HEK293 (cell line): ENCODE measurements at regions not wholly inside any gene's neighbourhood (a gene's known extent, or its start where the extent isn't known, plus 50 kb on each side); places are given as distances from the start of the nearest gene placed in this dataset.

Experiments
- CTCF ChIA-PET: fragments of 350-600 bp; formaldehyde crosslinking; extraction: SDS; loops from one replicate; lab custom pipeline; 2021; ENCODE audit warnings: antibody characterized with exemption; lab: Yijun Ruan, JAX
- POLR2A ChIA-PET: fragments of 300-600 bp; formaldehyde crosslinking; extraction: SDS; loops from one replicate; lab custom pipeline; 2020; ENCODE audit warnings: antibody characterized with exemption, inconsistent platforms; lab: Yijun Ruan, JAX
- H3K27ac ChIP-seq: fragments of 200-500 bp; sonication (Bioruptor generic); 2 replicates; pipeline ENCODE4 v1.5.1; 2014; ENCODE audit warnings: low read depth, low read length, control low read depth, inconsistent platforms; ENCODE audit errors: extremely low read depth
- H3K36me3 ChIP-seq, 2 experiments: fragments of 200-500 bp in 1 of 2; sonication (Bioruptor generic) in 1 of 2; 1 replicate in 1 of 2; 2 replicates in 1 of 2; pipeline ENCODE4 v1.5.1; 2014 to 2017; ENCODE audit warnings: inconsistent platforms in 2 of 2, low read length in 2 of 2; ENCODE audit not compliant: control insufficient read depth in 2 of 2, insufficient read depth in 1 of 2
- H3K4me1 ChIP-seq: fragments of 200-500 bp; sonication (Bioruptor generic); 2 replicates; pipeline ENCODE4 v1.5.1; 2014; ENCODE audit warnings: mild to moderate bottlenecking, low read length, inconsistent platforms; ENCODE audit not compliant: control insufficient read depth, insufficient read depth
- H3K4me3 ChIP-seq: 2 replicates; pipeline ENCODE4 v1.5.1; 2011; ENCODE audit warnings: low read depth, mild to moderate bottlenecking, control low read depth, low read length, moderate library complexity
- H3K9me3 ChIP-seq: fragments of 200-500 bp; sonication (Bioruptor generic); 2 replicates; pipeline ENCODE4 v1.5.1; 2014; ENCODE audit warnings: low read depth, low read length, inconsistent platforms; ENCODE audit not compliant: control insufficient read depth, insufficient read depth
- AEBP2 ChIP-seq: fragments of 450-650 bp; formaldehyde crosslinking; IDR thresholded peaks from 2 replicates; pipeline ENCODE4 v1.5.1; 2016; ENCODE audit warnings: missing biosample characterization, missing genetic modification characterization, borderline replicate concordance
- GLI2 ChIP-seq: fragments of 450-650 bp; formaldehyde crosslinking; IDR thresholded peaks from 2 replicates; pipeline ENCODE4; 2017; ENCODE audit warnings: missing biosample characterization, missing genetic modification characterization, low read depth, borderline replicate concordance
- GLIS1 ChIP-seq: fragments of 450-650 bp; formaldehyde crosslinking; IDR thresholded peaks from 2 replicates; pipeline ENCODE4 v1.5.1; 2016; ENCODE audit warnings: missing biosample characterization, missing genetic modification characterization
- OVOL3 ChIP-seq: fragments of 450-650 bp; formaldehyde crosslinking; IDR thresholded peaks from 2 replicates; pipeline ENCODE4 v1.5.1; 2016; ENCODE audit warnings: missing biosample characterization, missing genetic modification characterization
- PATZ1 ChIP-seq: fragments of 450-650 bp; formaldehyde crosslinking; IDR thresholded peaks from 2 replicates; pipeline ENCODE4 v1.5.1; 2016; ENCODE audit warnings: missing biosample characterization, missing genetic modification characterization
- TRIM28 ChIP-seq: IDR thresholded peaks from 2 replicates; pipeline ENCODE4 v1.6.1; 2011; ENCODE audit warnings: low read length, control low read depth, borderline replicate concordance
- ZBTB48 ChIP-seq: fragments of 450-650 bp; formaldehyde crosslinking; IDR thresholded peaks from 2 replicates; pipeline ENCODE4 v1.5.1; 2016; ENCODE audit warnings: missing biosample characterization, missing genetic modification characterization
- ZBTB8A ChIP-seq: fragments of 450-650 bp; formaldehyde crosslinking; IDR thresholded peaks from 2 replicates; pipeline ENCODE4 v1.5.1; 2016; ENCODE audit warnings: missing biosample characterization, missing genetic modification characterization
- ZNF112 ChIP-seq: fragments of 450-650 bp; formaldehyde crosslinking; IDR thresholded peaks from 2 replicates; pipeline ENCODE4 v1.5.0; 2017; ENCODE audit warnings: missing biosample characterization, missing genetic modification characterization
- ZNF138 ChIP-seq: fragments of 450-650 bp; formaldehyde crosslinking; IDR thresholded peaks from 2 replicates; pipeline ENCODE4 v1.5.1; 2016; ENCODE audit warnings: missing biosample characterization, missing genetic modification characterization, borderline replicate concordance
- ZNF19 ChIP-seq: fragments of 450-650 bp; formaldehyde crosslinking; IDR thresholded peaks from 2 replicates; pipeline ENCODE4; 2016; ENCODE audit warnings: missing biosample characterization, missing genetic modification characterization, low read depth
- ZNF324 ChIP-seq: fragments of 450-650 bp; formaldehyde crosslinking; IDR thresholded peaks from 2 replicates; pipeline ENCODE4 v1.5.1; 2016; ENCODE audit warnings: missing biosample characterization, missing genetic modification characterization
- ZNF354C ChIP-seq: fragments of 450-650 bp; formaldehyde crosslinking; IDR thresholded peaks from 2 replicates; pipeline ENCODE4 v1.5.1; 2016; ENCODE audit warnings: missing biosample characterization, missing genetic modification characterization, low read depth, borderline replicate concordance
- ZNF423 ChIP-seq: fragments of 450-650 bp; formaldehyde crosslinking; IDR thresholded peaks from 2 replicates; pipeline ENCODE4 v1.5.1; 2016; ENCODE audit warnings: missing biosample characterization, missing genetic modification characterization
- ZNF426 ChIP-seq: fragments of 450-650 bp; formaldehyde crosslinking; IDR thresholded peaks from 2 replicates; pipeline ENCODE4 v1.5.1; 2017; ENCODE audit warnings: missing biosample characterization, missing genetic modification characterization, mild to moderate bottlenecking, inconsistent platforms, moderate library complexity
- ZNF433 ChIP-seq: fragments of 450-650 bp; formaldehyde crosslinking; IDR thresholded peaks from 2 replicates; pipeline ENCODE4 v1.5.1; 2016; ENCODE audit warnings: missing biosample characterization, missing genetic modification characterization, low read depth
- ZNF501 ChIP-seq: fragments of 450-650 bp; formaldehyde crosslinking; IDR thresholded peaks from 2 replicates; pipeline ENCODE4 v1.5.1; 2016; ENCODE audit warnings: missing biosample characterization, missing genetic modification characterization
- ZNF571 ChIP-seq: fragments of 450-650 bp; formaldehyde crosslinking; IDR thresholded peaks from 2 replicates; pipeline ENCODE4 v1.5.0; 2017; ENCODE audit warnings: missing biosample characterization, missing genetic modification characterization
- ZNF624 ChIP-seq: fragments of 450-650 bp; formaldehyde crosslinking; IDR thresholded peaks from 2 replicates; pipeline ENCODE4 v1.5.1; 2017; ENCODE audit warnings: missing biosample characterization, missing genetic modification characterization
- ZNF830 ChIP-seq: fragments of 450-650 bp; IDR thresholded peaks from 2 replicates; pipeline ENCODE4 v1.5.0; 2018; ENCODE audit warnings: missing biosample characterization, missing genetic modification characterization, low read depth, mild to moderate bottlenecking, moderate library complexity
- TF ChIP-seq, protein P1 (sequence below): fragments of 450-650 bp; formaldehyde crosslinking; IDR thresholded peaks from 2 replicates; pipeline ENCODE4 v1.5.1; 2017; ENCODE audit warnings: missing biosample characterization, missing genetic modification characterization
- TF ChIP-seq, protein P2 (sequence below): fragments of 450-650 bp; formaldehyde crosslinking; IDR thresholded peaks from 2 replicates; pipeline ENCODE4 v1.5.1; 2016; ENCODE audit warnings: missing biosample characterization, missing genetic modification characterization

DNA sequence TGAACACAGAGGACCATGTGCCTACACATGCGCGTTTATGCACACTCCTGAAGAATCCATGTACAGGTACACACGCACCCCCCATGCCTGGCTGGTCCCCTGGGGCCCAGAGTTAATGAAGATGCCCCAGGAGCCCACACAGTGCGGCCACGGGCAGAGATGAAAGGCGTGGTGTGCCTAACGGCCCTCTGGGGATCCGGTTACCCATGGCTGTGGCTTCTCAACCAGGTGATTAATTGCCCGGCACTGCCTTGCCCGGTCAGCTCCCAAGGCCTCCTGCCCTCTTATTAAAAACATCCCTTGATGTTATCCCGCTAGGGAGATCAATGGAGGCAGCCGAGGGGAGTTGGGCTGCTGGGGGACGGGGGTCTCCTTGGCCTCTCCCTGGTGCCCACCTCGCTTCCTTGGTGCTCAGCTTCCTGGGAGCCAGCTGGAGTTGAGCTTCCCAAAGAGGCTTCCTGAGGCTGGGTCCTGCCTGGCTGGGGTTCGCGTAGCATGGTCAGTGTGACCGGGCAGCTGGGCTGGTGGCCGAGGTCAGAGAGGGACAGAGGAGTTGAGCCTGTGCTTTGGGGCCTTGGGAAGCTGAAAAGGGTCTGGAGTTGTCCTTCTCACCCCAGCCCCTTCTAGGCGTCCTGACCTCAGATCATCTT, 75.0 kb upstream of the WNT4 start (continued):
- TF ChIP-seq PATZ1 (tag by site-specific recombination) (peak; percentile 51; the same call in 1 of the 2 replicates), GLIS1 (peak; percentile 51), ZNF423 (tag by site-specific recombination) (peak; percentile 59; the same call in 1 of the 2 replicates), ZNF830 (tag by site-specific recombination) (no peak)

- Histone ChIP-seq H3K4me3 (no peak overlapping the region), H3K9me3 (no peaks in the 10 kb centered on the region), H3K4me1 (no peaks in the 10 kb centered on the region), H3K36me3 (no peaks in the 10 kb centered on the region), H3K27ac (no peak overlapping the region)
- ChIA-PET CTCF (no interaction called here), POLR2A (no interaction called here)
- TF ChIP-seq ZBTB8A (tag by site-specific recombination) = no peak
- TF ChIP-seq ZBTB48 (tag by site-specific recombination) = no peak
- no peak for TF ChIP-seq ZNF426 (tag by site-specific recombination)
- no peak for TF ChIP-seq OVOL3 (tag by site-specific recombination)
- no peak for TF ChIP-seq ZNF501
- TF ChIP-seq ZNF138 (tag by site-specific recombination) = no peak
- no peak for TF ChIP-seq GLI2 (tag by site-specific recombination)
- TF ChIP-seq AEBP2 (tag by site-specific recombination) = no peak
Measured at GRCh38 chr1:22218618-22219250, 75.8 kb upstream of the WNT4 start.

GRCh38 chr1:22221233-22221780, 78.4 kb upstream of the WNT4 start:
- Histone ChIP-seq H3K4me1 (no peaks in the 10 kb centered on the region), H3K9me3 (no peaks in the 10 kb centered on the region), H3K27ac (no peak overlapping the region), H3K4me3 (no peak overlapping the region), H3K36me3 (no peaks in the 10 kb centered on the region)
- TF ChIP-seq ZNF19 (tag by site-specific recombination) (no peak), ZNF112 (tag by site-specific recombination) (peak; percentile 94)
- ChIA-PET POLR2A (no interaction called here), CTCF (no interaction called here)

- H3K4me3 ChIP-seq = no peak overlapping the region
- no peaks in the 10 kb centered on the region for H3K36me3 ChIP-seq
- H3K27ac ChIP-seq = no peak overlapping the region
- ChIA-PET CTCF (no interaction called here), POLR2A (no interaction called here)
- no peaks in the 10 kb centered on the region for H3K9me3 ChIP-seq
- TF ChIP-seq, protein P1, sequence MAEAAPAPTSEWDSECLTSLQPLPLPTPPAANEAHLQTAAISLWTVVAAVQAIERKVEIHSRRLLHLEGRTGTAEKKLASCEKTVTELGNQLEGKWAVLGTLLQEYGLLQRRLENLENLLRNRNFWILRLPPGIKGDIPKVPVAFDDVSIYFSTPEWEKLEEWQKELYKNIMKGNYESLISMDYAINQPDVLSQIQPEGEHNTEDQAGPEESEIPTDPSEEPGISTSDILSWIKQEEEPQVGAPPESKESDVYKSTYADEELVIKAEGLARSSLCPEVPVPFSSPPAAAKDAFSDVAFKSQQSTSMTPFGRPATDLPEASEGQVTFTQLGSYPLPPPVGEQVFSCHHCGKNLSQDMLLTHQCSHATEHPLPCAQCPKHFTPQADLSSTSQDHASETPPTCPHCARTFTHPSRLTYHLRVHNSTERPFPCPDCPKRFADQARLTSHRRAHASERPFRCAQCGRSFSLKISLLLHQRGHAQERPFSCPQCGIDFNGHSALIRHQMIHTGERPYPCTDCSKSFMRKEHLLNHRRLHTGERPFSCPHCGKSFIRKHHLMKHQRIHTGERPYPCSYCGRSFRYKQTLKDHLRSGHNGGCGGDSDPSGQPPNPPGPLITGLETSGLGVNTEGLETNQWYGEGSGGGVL = no peak
- no peak for TF ChIP-seq ZNF571 (tag by site-specific recombination)
- TF ChIP-seq, protein P2, sequence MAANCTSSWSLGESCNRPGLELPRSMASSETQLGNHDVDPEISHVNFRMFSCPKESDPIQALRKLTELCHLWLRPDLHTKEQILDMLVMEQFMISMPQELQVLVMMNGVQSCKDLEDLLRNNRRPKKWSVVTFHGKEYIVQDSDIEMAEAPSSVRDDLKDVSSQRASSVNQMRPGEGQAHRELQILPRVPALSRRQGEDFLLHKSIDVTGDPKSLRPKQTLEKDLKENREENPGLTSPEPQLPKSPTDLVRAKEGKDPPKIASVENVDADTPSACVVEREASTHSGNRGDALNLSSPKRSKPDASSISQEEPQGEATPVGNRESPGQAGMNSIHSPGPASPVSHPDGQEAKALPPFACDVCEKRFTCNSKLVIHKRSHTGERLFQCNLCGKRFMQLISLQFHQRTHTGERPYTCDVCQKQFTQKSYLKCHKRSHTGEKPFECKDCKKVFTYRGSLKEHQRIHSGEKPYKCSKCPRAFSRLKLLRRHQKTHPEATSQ (tag by site-specific recombination) = no peak
- no peak for TF ChIP-seq ZNF354C (tag by site-specific recombination)
- TF ChIP-seq ZNF324 (tag by site-specific recombination) = no peak
- TF ChIP-seq ZNF624 (tag by site-specific recombination) = no peak
- TF ChIP-seq TRIM28 = no peak
- no peak for TF ChIP-seq ZNF433 (tag by site-specific recombination)
- no peaks in the 10 kb centered on the region for H3K4me1 ChIP-seq
Measured at GRCh38 chr1:22222723-22223122, 79.8 kb upstream of the WNT4 start.
